ENCODE measurements at regions not wholly inside any gene's neighbourhood (a gene's known extent, or its start where the extent isn't known, plus 50 kb on each side); places are given as distances from the start of the nearest gene placed in this dataset.

DNA sequence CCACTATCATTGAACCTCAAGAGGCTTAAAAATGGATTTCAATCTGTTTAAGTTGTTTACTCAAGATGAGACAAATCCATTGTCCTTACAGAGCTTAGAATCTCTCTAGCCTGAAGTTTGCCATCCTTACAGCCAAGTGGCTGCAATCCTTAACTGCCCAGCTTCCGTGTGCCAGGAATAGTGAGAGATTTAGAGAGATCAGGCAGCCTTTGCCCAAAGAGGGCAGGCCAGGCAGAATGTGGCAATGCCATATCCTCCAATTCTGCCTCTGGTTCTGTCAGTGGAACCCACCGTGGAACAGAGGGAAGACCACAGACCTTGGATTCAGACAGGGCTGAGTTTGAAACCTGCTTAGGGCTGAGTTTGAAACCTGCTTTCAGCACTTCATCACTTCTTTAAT lies 374.3 kb downstream of the VPS13C start:
- no peak overlapping the region for H2AK9ac ChIP-seq (replicated peaks; ENCODE audit: low read depth, low read length, poor library complexity)
- no peak overlapping the region for H3K9ac ChIP-seq (ENCODE audit: low read depth, low read length)
- H2BK120ac ChIP-seq (ENCODE audit: low read depth, low read length), result no peak overlapping the region
- H3K4ac ChIP-seq (ENCODE audit: low read depth, low read length), result no peak overlapping the region
- no peak overlapping the region for H2BK20ac ChIP-seq (ENCODE audit: low read depth, low read length)
- BruUV-seq (replicated peaks), result no TSS peak
- H4K20me1 ChIP-seq (ENCODE audit: insufficient read depth, low read length), result no peaks in the 10 kb centered on the region
- no peak overlapping the region for H3K56ac ChIP-seq (ENCODE audit: extremely low read depth, insufficient read depth, low read length)
- H3K4me2 ChIP-seq (ENCODE audit: low read depth, low read length), result no peak overlapping the region
- no peak overlapping the region for H3K4me3 ChIP-seq (ENCODE audit: insufficient read depth, low read depth, low read length)
- no peaks in the 10 kb centered on the region for H3K27me3 ChIP-seq (ENCODE audit: control insufficient read depth, insufficient read depth, low read length)
- intact Hi-C loops (cut with micrococcal nuclease), result no loop called here
- H3K23ac ChIP-seq (ENCODE audit: low read depth, low read length), result no peak overlapping the region
- H3K79me1 ChIP-seq (ENCODE audit: low read depth in 1 of 2, low read length in 2 of 2), result no peaks in the 10 kb centered on the region
- H3K18ac ChIP-seq (ENCODE audit: low read depth, low read length), result no peak overlapping the region
- no peaks in the 10 kb centered on the region for H3K4me1 ChIP-seq (ENCODE audit: control insufficient read depth, insufficient read depth, low read length)
- no peak overlapping the region for H3K14ac ChIP-seq (replicated peaks; ENCODE audit: low read depth, low read length)
- no peak overlapping the region for H2AFZ ChIP-seq (replicated peaks; ENCODE audit: low read length, poor library complexity)
- no peak overlapping the region for H2BK15ac ChIP-seq (ENCODE audit: low read depth, low read length)
- no peak overlapping the region for H3K27ac ChIP-seq (ENCODE audit: insufficient read depth, low read length)
- H3K9me1 ChIP-seq (ENCODE audit: insufficient read depth, low read length), result no peaks in the 10 kb centered on the region
- TF ChIP-seq, protein P1, sequence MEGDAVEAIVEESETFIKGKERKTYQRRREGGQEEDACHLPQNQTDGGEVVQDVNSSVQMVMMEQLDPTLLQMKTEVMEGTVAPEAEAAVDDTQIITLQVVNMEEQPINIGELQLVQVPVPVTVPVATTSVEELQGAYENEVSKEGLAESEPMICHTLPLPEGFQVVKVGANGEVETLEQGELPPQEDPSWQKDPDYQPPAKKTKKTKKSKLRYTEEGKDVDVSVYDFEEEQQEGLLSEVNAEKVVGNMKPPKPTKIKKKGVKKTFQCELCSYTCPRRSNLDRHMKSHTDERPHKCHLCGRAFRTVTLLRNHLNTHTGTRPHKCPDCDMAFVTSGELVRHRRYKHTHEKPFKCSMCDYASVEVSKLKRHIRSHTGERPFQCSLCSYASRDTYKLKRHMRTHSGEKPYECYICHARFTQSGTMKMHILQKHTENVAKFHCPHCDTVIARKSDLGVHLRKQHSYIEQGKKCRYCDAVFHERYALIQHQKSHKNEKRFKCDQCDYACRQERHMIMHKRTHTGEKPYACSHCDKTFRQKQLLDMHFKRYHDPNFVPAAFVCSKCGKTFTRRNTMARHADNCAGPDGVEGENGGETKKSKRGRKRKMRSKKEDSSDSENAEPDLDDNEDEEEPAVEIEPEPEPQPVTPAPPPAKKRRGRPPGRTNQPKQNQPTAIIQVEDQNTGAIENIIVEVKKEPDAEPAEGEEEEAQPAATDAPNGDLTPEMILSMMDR (conservative IDR thresholded peaks at IDR 0.05; ENCODE audit: low read depth, low read length), result no peak
- TF ChIP-seq RFX5 (IDR thresholded peaks at IDR 0.05; ENCODE audit: low read depth, low read length), result no peak
- TF ChIP-seq MAFK (IDR thresholded peaks at IDR 0.05; ENCODE audit: low read depth, low read length), result no peak
- no peak for TF ChIP-seq CHD1 (IDR thresholded peaks at IDR 0.05; ENCODE audit: low read depth, low read length)
- TF ChIP-seq BHLHE40 (IDR thresholded peaks at IDR 0.05; ENCODE audit: low read depth, low read length), result no peak
- TF ChIP-seq POLR2A (IDR thresholded peaks at IDR 0.05; ENCODE audit: low read depth, low read length), result no peak
- TF ChIP-seq RCOR1 (IDR thresholded peaks at IDR 0.05; ENCODE audit: insufficient replicate concordance, low read length), result no peak
- TF ChIP-seq RAD21 (IDR thresholded peaks at IDR 0.05; ENCODE audit: low read length), result no peak
- TF ChIP-seq CEBPB (IDR thresholded peaks at IDR 0.05; ENCODE audit: low read depth, low read length), result no peak
- TF ChIP-seq, protein P2, sequence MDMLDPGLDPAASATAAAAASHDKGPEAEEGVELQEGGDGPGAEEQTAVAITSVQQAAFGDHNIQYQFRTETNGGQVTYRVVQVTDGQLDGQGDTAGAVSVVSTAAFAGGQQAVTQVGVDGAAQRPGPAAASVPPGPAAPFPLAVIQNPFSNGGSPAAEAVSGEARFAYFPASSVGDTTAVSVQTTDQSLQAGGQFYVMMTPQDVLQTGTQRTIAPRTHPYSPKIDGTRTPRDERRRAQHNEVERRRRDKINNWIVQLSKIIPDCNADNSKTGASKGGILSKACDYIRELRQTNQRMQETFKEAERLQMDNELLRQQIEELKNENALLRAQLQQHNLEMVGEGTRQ (IDR thresholded peaks at IDR 0.05; ENCODE audit: low read depth, low read length), result no peak
- TF ChIP-seq, protein P3, sequence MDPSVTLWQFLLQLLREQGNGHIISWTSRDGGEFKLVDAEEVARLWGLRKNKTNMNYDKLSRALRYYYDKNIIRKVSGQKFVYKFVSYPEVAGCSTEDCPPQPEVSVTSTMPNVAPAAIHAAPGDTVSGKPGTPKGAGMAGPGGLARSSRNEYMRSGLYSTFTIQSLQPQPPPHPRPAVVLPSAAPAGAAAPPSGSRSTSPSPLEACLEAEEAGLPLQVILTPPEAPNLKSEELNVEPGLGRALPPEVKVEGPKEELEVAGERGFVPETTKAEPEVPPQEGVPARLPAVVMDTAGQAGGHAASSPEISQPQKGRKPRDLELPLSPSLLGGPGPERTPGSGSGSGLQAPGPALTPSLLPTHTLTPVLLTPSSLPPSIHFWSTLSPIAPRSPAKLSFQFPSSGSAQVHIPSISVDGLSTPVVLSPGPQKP (IDR thresholded peaks at IDR 0.05; ENCODE audit: borderline replicate concordance, low read depth, low read length), result no peak
- no peak for TF ChIP-seq FOS (IDR thresholded peaks at IDR 0.05; ENCODE audit: low read depth, low read length)
- CTCF ChIA-PET, result no interaction called here
- no peak overlapping the region for H2BK5ac ChIP-seq (ENCODE audit: low read depth, low read length, poor library complexity, severe bottlenecking)
- H2AK5ac ChIP-seq (ENCODE audit: low read depth, low read length), result no peak overlapping the region
- WGBS, 2 experiments (ENCODE audit: extremely low coverage in 2 of 2, insufficient read length in 1 of 2), result no CpG with 5 or more reads among the region's 2 CpGs
- H4K5ac ChIP-seq (ENCODE audit: low read depth, low read length), result no peak overlapping the region
- H4K8ac ChIP-seq (ENCODE audit: low read depth in 2 of 2, low read length in 2 of 2), result no peak overlapping the region
- in situ Hi-C loops (cut with MboI; ENCODE audit: low sequenced_read_pairs), result no loop called here
- dilution Hi-C loops (cut with HindIII; ENCODE audit: low sequenced_read_pairs, unreplicated experiment), result no loop called here
- no peaks in the 10 kb centered on the region for H3K36me3 ChIP-seq (ENCODE audit: control insufficient read depth, insufficient read depth, low read length)
- no peak overlapping the region for H4K91ac ChIP-seq (ENCODE audit: insufficient read depth, low read depth, low read length)
- no peak for DNase-seq
- H3K9me3 ChIP-seq (ENCODE audit: control insufficient read depth, insufficient read depth, low read length), result no peaks in the 10 kb centered on the region
- no peak for ATAC-seq (ENCODE audit: low read depth)
- POLR2A ChIA-PET (ENCODE audit: unreplicated experiment), result no interaction called here
